ENCODE measurements at regions not wholly inside any gene's neighbourhood (a gene's known extent, or its start where the extent isn't known, plus 50 kb on each side); places are given as distances from the start of the nearest gene placed in this dataset.

DNA sequence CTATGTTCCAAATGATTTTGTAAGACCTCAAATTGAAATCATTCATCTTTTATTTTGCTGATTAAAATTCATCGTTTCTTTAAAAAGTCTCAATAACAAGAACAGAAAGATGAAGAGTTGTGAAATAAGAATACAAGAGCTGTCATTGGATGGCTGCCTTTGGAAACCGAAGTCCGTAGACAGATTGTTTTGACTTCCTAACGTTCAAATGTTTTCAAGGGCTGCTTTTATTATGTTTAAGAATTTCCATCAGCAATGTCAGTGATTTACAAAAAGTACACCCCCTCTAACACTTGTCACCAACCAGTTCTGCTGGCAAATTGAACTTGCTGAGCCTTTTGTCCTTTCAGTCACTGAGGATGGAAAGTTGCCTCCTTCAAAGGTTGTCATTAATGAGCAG is 89.6 kb downstream of the KCNE4 start:
- TF ChIP-seq, protein P1, sequence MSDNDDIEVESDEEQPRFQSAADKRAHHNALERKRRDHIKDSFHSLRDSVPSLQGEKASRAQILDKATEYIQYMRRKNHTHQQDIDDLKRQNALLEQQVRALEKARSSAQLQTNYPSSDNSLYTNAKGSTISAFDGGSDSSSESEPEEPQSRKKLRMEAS (IDR thresholded peaks at IDR 0.05): no peak
- TF ChIP-seq, protein P2, sequence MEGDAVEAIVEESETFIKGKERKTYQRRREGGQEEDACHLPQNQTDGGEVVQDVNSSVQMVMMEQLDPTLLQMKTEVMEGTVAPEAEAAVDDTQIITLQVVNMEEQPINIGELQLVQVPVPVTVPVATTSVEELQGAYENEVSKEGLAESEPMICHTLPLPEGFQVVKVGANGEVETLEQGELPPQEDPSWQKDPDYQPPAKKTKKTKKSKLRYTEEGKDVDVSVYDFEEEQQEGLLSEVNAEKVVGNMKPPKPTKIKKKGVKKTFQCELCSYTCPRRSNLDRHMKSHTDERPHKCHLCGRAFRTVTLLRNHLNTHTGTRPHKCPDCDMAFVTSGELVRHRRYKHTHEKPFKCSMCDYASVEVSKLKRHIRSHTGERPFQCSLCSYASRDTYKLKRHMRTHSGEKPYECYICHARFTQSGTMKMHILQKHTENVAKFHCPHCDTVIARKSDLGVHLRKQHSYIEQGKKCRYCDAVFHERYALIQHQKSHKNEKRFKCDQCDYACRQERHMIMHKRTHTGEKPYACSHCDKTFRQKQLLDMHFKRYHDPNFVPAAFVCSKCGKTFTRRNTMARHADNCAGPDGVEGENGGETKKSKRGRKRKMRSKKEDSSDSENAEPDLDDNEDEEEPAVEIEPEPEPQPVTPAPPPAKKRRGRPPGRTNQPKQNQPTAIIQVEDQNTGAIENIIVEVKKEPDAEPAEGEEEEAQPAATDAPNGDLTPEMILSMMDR (IDR thresholded peaks at IDR 0.05; ENCODE audit: low read depth, low read length, missing input control): no peak
- TF ChIP-seq, protein P3, sequence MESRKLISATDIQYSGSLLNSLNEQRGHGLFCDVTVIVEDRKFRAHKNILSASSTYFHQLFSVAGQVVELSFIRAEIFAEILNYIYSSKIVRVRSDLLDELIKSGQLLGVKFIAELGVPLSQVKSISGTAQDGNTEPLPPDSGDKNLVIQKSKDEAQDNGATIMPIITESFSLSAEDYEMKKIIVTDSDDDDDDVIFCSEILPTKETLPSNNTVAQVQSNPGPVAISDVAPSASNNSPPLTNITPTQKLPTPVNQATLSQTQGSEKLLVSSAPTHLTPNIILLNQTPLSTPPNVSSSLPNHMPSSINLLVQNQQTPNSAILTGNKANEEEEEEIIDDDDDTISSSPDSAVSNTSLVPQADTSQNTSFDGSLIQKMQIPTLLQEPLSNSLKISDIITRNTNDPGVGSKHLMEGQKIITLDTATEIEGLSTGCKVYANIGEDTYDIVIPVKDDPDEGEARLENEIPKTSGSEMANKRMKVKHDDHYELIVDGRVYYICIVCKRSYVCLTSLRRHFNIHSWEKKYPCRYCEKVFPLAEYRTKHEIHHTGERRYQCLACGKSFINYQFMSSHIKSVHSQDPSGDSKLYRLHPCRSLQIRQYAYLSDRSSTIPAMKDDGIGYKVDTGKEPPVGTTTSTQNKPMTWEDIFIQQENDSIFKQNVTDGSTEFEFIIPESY (IDR thresholded peaks at IDR 0.05): no peak
- no peak for TF ChIP-seq RAD21 (IDR thresholded peaks at IDR 0.05)
- no peak for TF ChIP-seq GABPA (IDR thresholded peaks at IDR 0.05 in 1 of 2, conservative IDR thresholded peaks at IDR 0.05 in 1 of 2)
- TF ChIP-seq, protein P4, sequence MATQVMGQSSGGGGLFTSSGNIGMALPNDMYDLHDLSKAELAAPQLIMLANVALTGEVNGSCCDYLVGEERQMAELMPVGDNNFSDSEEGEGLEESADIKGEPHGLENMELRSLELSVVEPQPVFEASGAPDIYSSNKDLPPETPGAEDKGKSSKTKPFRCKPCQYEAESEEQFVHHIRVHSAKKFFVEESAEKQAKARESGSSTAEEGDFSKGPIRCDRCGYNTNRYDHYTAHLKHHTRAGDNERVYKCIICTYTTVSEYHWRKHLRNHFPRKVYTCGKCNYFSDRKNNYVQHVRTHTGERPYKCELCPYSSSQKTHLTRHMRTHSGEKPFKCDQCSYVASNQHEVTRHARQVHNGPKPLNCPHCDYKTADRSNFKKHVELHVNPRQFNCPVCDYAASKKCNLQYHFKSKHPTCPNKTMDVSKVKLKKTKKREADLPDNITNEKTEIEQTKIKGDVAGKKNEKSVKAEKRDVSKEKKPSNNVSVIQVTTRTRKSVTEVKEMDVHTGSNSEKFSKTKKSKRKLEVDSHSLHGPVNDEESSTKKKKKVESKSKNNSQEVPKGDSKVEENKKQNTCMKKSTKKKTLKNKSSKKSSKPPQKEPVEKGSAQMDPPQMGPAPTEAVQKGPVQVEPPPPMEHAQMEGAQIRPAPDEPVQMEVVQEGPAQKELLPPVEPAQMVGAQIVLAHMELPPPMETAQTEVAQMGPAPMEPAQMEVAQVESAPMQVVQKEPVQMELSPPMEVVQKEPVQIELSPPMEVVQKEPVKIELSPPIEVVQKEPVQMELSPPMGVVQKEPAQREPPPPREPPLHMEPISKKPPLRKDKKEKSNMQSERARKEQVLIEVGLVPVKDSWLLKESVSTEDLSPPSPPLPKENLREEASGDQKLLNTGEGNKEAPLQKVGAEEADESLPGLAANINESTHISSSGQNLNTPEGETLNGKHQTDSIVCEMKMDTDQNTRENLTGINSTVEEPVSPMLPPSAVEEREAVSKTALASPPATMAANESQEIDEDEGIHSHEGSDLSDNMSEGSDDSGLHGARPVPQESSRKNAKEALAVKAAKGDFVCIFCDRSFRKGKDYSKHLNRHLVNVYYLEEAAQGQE (IDR thresholded peaks at IDR 0.05): no peak
- no peak for TF ChIP-seq FOXA1 (IDR thresholded peaks at IDR 0.05)

Data from liver (tissue), 3 donors.